ENCODE measurements at regions not wholly inside any gene's neighbourhood (a gene's known extent, or its start where the extent isn't known, plus 50 kb on each side); places are given as distances from the start of the nearest gene placed in this dataset.

DNA sequence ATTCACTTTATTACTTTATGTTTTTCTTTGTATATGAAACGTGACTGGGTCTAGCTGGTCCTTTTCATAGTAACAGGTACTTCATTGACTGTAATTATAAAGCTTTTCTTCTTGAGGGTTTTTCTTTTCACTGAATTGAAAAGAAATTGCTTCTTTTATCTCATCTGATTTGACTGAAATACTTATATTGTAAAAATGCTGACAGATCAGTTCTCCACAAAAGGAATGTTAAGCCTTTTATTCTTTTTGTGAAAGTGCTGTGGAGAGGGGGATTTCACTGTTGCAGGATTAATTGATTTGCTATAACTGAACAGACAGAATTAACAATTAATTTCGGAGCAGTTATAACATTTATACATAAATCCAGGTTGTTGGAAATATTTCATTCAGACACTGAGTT, 2043.6 kb upstream of the C9orf72 start:
- Histone ChIP-seq H3K23me2 (ENCODE audit: low read depth, low read length) (no peaks in the 10 kb centered on the region), H3K4ac (replicated peaks; ENCODE audit: insufficient read length, low read depth, low read length) (no peak overlapping the region), H3K56ac (replicated peaks; ENCODE audit: insufficient read length, low read depth, low read length) (no peak overlapping the region), H3K36me3 (ENCODE audit: control insufficient read depth in 2 of 4, insufficient read depth in 4 of 4, low read length in 3 of 4) (no peaks in the 10 kb centered on the region), H2AK5ac (ENCODE audit: low read depth, low read length) (no peak overlapping the region), H3K14ac (ENCODE audit: insufficient read length) (no peak overlapping the region), H3K18ac (ENCODE audit: extremely low read depth, low read length) (no peak overlapping the region), H2BK120ac (replicated peaks; ENCODE audit: low read depth, low read length) (no peak overlapping the region), H3K79me1 (ENCODE audit: low read depth, low read length) (no peaks in the 10 kb centered on the region), H3K4me1 (replicated peaks in 1 of 4; ENCODE audit: control insufficient read depth in 3 of 4, insufficient read depth in 4 of 4, low read length in 3 of 4) (no peaks in the 10 kb centered on the region), H2BK15ac (ENCODE audit: low read length) (no peak overlapping the region), H3K79me2 (ENCODE audit: control insufficient read depth in 1 of 2, insufficient read depth in 2 of 2, low read length in 2 of 2) (no peaks in the 10 kb centered on the region), H4K20me1 (replicated peaks in 1 of 2; ENCODE audit: control insufficient read depth in 1 of 2, insufficient read depth in 2 of 2, low read length in 2 of 2) (no peaks in the 10 kb centered on the region), H3K9ac (replicated peaks in 1 of 4; ENCODE audit: extremely low read depth in 1 of 4, low read depth in 3 of 4, low read length in 3 of 4) (no peak overlapping the region), H3K4me2 (ENCODE audit: insufficient read depth in 1 of 2, low read depth in 2 of 2, low read length in 2 of 2) (no peak overlapping the region), H3K23ac (ENCODE audit: insufficient read length) (no peak overlapping the region), H2BK20ac (ENCODE audit: low read length) (no peak overlapping the region), H3K9me3 (ENCODE audit: insufficient read depth in 2 of 2, low read depth in 1 of 2, low read length in 1 of 2) (no peaks in the 10 kb centered on the region), H2BK12ac (ENCODE audit: low read depth, low read length) (no peak overlapping the region), H3K27me3 (replicated peaks in 1 of 4; ENCODE audit: control insufficient read depth in 3 of 4, extremely low read depth in 1 of 4, insufficient read depth in 3 of 4, low read length in 3 of 4) (no peaks in the 10 kb centered on the region), H3K4me3 (ENCODE audit: extremely low read depth in 1 of 4, insufficient read depth in 2 of 4, low read depth in 3 of 4, low read length in 4 of 4) (no peak overlapping the region), H2BK5ac (ENCODE audit: low read depth, low read length) (no peak overlapping the region), H4K8ac (ENCODE audit: extremely low read depth, insufficient read depth, low read length) (no peak overlapping the region), H3K27ac (ENCODE audit: low read depth, low read length) (no peak overlapping the region), H4K91ac (replicated peaks; ENCODE audit: insufficient read length, low read length) (no peak overlapping the region), H4K5ac (ENCODE audit: insufficient read length, low read depth, low read length) (no peak overlapping the region), H2AFZ (ENCODE audit: low read length) (no peak overlapping the region)
- ChIA-PET POLR2A (ENCODE audit: partially characterized antibody) (no interaction called here), CTCF (ENCODE audit: partially characterized antibody) (no interaction called here)
- no peak for FAIRE-seq
- TF ChIP-seq CREB1 (IDR thresholded peaks at IDR 0.05) = no peak
- peak; percentile 41; the same call in 1 of the 2 replicates for TF ChIP-seq MAFK (IDR thresholded peaks at IDR 0.05; ENCODE audit: low read depth, low read length)
- no peak for TF ChIP-seq SIX5 (IDR thresholded peaks at IDR 0.05; ENCODE audit: low read depth, low read length)
- DNase-seq (ENCODE audit: low read depth in 1 of 2, low spot score in 2 of 2) = no peak
- WGBS, 2 experiments (ENCODE audit: extremely low coverage in 1 of 2, insufficient coverage in 1 of 2, insufficient read length in 1 of 2, insufficient replicate concordance in 2 of 2, low coverage in 1 of 2, low lambda C conversion rate in 2 of 2, missing lambda C conversion rate in 1 of 2) = 83% methylated on average over 2 of the region's 2 CpGs; no CpG with 5 or more reads in 1 of the 2 experiments
